ENCODE measurements at regions not wholly inside any gene's neighbourhood (a gene's known extent, or its start where the extent isn't known, plus 50 kb on each side); places are given as distances from the start of the nearest gene placed in this dataset.

DNA sequence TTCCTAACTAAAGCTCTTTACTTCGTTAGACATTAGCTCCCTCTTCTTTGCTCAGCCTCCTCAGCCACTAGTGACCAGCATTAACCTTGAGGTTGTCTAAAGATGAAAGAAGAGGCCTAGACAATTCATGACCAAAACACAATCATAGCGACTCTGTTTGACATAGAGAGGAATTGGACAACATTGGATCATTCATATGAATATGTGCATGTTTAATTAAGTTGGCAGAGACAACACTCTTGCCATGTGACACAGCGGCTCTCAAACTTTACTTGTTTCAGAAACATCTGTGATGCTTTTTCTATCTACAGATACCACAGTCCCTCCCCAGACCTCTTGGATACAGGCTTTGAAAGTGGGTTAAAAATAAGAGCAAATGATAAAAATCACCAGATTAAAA is 81.7 kb downstream of the LINC00237 start:
- no peak overlapping the region for H3K4me2 ChIP-seq
- no peak overlapping the region for H3K4me3 ChIP-seq
- no peaks in the 10 kb centered on the region for H3K4me1 ChIP-seq
- no peak for TF ChIP-seq JUNB (IDR thresholded peaks at IDR 0.05)
- TF ChIP-seq CHD4 (IDR thresholded peaks at IDR 0.05; ENCODE audit: borderline replicate concordance) = no peak
- TF ChIP-seq, protein P1, sequence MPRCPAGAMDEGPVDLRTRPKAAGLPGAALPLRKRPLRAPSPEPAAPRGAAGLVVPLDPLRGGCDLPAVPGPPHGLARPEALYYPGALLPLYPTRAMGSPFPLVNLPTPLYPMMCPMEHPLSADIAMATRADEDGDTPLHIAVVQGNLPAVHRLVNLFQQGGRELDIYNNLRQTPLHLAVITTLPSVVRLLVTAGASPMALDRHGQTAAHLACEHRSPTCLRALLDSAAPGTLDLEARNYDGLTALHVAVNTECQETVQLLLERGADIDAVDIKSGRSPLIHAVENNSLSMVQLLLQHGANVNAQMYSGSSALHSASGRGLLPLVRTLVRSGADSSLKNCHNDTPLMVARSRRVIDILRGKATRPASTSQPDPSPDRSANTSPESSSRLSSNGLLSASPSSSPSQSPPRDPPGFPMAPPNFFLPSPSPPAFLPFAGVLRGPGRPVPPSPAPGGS (IDR thresholded peaks at IDR 0.05) = no peak
- TF ChIP-seq CBX8 (IDR thresholded peaks at IDR 0.05) = no peak
- TF ChIP-seq RARB (CRISPR knock-in tag; IDR thresholded peaks at IDR 0.05) = no peak
- TF ChIP-seq JUN (IDR thresholded peaks at IDR 0.05) = no peak
- no peak for TF ChIP-seq NR3C1 (IDR thresholded peaks at IDR 0.05)
- no peak for TF ChIP-seq SREBF2 (IDR thresholded peaks at IDR 0.05)
- TF ChIP-seq FOSB (CRISPR knock-in tag; IDR thresholded peaks at IDR 0.05) = no peak
- TF ChIP-seq TP53 (CRISPR knock-in tag; IDR thresholded peaks at IDR 0.05) = no peak
- TF ChIP-seq PHF8 (IDR thresholded peaks at IDR 0.05; ENCODE audit: borderline replicate concordance, low read depth) = no peak
- TF ChIP-seq POLR2AphosphoS2 (conservative IDR thresholded peaks at IDR 0.05; ENCODE audit: low read length) = no peak
- TF ChIP-seq GATA3 (IDR thresholded peaks at IDR 0.05; ENCODE audit: borderline replicate concordance) = no peak
- TF ChIP-seq, protein P2, sequence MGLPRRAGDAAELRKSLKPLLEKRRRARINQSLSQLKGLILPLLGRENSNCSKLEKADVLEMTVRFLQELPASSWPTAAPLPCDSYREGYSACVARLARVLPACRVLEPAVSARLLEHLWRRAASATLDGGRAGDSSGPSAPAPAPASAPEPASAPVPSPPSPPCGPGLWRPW (IDR thresholded peaks at IDR 0.05) = no peak
- ChIA-PET CTCF (no interaction called here), POLR2A (no interaction called here)
- H3K27ac ChIP-seq = no peak overlapping the region
- H3K9me3 ChIP-seq = no peaks in the 10 kb centered on the region
- 11% methylated on average over 3 of the region's 3 CpGs for WGBS (ENCODE audit: missing lambda C conversion rate)
- no peak for ATAC-seq
- no peak for DNase-seq (ENCODE audit: low read depth in 1 of 2, low spot score in 1 of 2)
- FAIRE-seq = no peak

- H3K4me3 ChIP-seq = no peak overlapping the region
- H3K4me1 ChIP-seq = no peaks in the 10 kb centered on the region
- no peak for DNase-seq (ENCODE audit: low read depth in 1 of 2, low spot score in 1 of 2)
- TF ChIP-seq, protein P3, sequence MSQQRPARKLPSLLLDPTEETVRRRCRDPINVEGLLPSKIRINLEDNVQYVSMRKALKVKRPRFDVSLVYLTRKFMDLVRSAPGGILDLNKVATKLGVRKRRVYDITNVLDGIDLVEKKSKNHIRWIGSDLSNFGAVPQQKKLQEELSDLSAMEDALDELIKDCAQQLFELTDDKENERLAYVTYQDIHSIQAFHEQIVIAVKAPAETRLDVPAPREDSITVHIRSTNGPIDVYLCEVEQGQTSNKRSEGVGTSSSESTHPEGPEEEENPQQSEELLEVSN (IDR thresholded peaks at IDR 0.05; ENCODE audit: borderline replicate concordance, low read depth) = no peak
- TF ChIP-seq USF2 (IDR thresholded peaks at IDR 0.05) = no peak
- no peak for TF ChIP-seq POLR2AphosphoS2 (conservative IDR thresholded peaks at IDR 0.05; ENCODE audit: low read length)
- no peak for TF ChIP-seq EP300 (IDR thresholded peaks at IDR 0.05)
- TF ChIP-seq JUN (IDR thresholded peaks at IDR 0.05) = no peak
- no peak for TF ChIP-seq KDM5A (IDR thresholded peaks at IDR 0.05)
- no peak for TF ChIP-seq ELK1 (IDR thresholded peaks at IDR 0.05; ENCODE audit: low read depth, low read length)
- no peak for TF ChIP-seq POLR2A (IDR thresholded peaks at IDR 0.05; ENCODE audit: low read length)
- TF ChIP-seq EHMT2 (IDR thresholded peaks at IDR 0.05; ENCODE audit: low read depth) = no peak
- TF ChIP-seq CHD4 (IDR thresholded peaks at IDR 0.05; ENCODE audit: borderline replicate concordance) = no peak
- TF ChIP-seq ZFP36 (IDR thresholded peaks at IDR 0.05; ENCODE audit: borderline replicate concordance, partially characterized antibody) = no peak
- TF ChIP-seq JUNB (IDR thresholded peaks at IDR 0.05) = no peak
- TF ChIP-seq CBX2 (IDR thresholded peaks at IDR 0.05; ENCODE audit: borderline replicate concordance, low read depth) = no peak
- WGBS (ENCODE audit: missing lambda C conversion rate) = 41% methylated on average over 5 of the region's 5 CpGs
- H3K9me3 ChIP-seq = no peaks in the 10 kb centered on the region
- CTCF ChIA-PET = interaction anchor here (0.6 to 1.5 kb wide), 2 partner anchors 9 to 180 kb away, joined by 3 to 4 read pairs; no protein-coding TSS in a partner anchor
- no peak for FAIRE-seq
- ATAC-seq = no peak
- no peak overlapping the region for H3K27ac ChIP-seq
- POLR2A ChIA-PET = no interaction called here
- H3K4me2 ChIP-seq = no peak overlapping the region
Measured at GRCh38 chr20:21022925-21023324, 83.2 kb downstream of the LINC00237 start.
